Bronchial epithelial cell (primary cell): ENCODE measurements at regions not wholly inside any gene's neighbourhood (a gene's known extent, or its start where the extent isn't known, plus 50 kb on each side); places are given as distances from the start of the nearest gene placed in this dataset.

Source experiments
- DNase-seq: peaks from one replicate; pipeline ENCODE4 v3.0.0-alpha.2; 2010; ENCODE audit warnings: low read depth
- FAIRE-seq: peaks from 2 replicates; lab custom pipeline; 2011; peaks lifted over from hg19 to GRCh38; lab: Jason Lieb, UNC
- H3K27me3 ChIP-seq: 2 replicates; pipeline ENCODE4 v1.5.1; 2011; ENCODE audit warnings: low read length; ENCODE audit not compliant: control insufficient read depth, insufficient read depth
- H3K36me3 ChIP-seq: 2 replicates; pipeline ENCODE4 v1.5.1; 2011; ENCODE audit warnings: low read length; ENCODE audit not compliant: control insufficient read depth, insufficient read depth
- H3K4me3 ChIP-seq: 2 replicates; pipeline ENCODE4 v1.5.1; 2011; ENCODE audit warnings: mild to moderate bottlenecking, low read depth, low read length, control low read depth
- TF ChIP-seq, protein P1 (sequence below): IDR thresholded peaks from 2 replicates; pipeline ENCODE4 v1.5.1; 2011; ENCODE audit warnings: mild to moderate bottlenecking, moderate library complexity, low read length, control low read depth, inconsistent platforms; ENCODE audit not compliant: insufficient read depth, severe bottlenecking

DNA sequence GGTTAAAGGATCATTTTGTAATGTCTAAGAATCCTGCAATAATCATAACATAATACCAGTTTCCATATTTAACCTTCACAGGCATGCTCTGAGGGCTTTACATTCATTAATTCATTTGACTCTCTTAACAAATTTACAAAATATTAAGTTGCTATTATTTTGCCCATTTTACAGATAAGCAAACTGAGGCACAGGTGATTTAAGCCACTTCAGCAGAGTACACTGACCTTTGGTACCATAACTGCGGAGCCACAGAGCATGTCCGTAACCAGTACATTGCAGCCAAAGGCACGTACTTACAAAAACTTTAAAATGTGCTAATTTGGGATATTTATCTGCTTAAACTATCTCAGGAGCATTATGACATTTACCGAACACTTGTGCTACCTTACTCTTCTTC, 169.4 kb upstream of the MYO16 start:
- no peak for DNase-seq
- no peak overlapping the region for H3K4me3 ChIP-seq
- no peaks in the 10 kb centered on the region for H3K36me3 ChIP-seq
- no peaks in the 10 kb centered on the region for H3K27me3 ChIP-seq
- no peak for FAIRE-seq
- TF ChIP-seq, protein P1, sequence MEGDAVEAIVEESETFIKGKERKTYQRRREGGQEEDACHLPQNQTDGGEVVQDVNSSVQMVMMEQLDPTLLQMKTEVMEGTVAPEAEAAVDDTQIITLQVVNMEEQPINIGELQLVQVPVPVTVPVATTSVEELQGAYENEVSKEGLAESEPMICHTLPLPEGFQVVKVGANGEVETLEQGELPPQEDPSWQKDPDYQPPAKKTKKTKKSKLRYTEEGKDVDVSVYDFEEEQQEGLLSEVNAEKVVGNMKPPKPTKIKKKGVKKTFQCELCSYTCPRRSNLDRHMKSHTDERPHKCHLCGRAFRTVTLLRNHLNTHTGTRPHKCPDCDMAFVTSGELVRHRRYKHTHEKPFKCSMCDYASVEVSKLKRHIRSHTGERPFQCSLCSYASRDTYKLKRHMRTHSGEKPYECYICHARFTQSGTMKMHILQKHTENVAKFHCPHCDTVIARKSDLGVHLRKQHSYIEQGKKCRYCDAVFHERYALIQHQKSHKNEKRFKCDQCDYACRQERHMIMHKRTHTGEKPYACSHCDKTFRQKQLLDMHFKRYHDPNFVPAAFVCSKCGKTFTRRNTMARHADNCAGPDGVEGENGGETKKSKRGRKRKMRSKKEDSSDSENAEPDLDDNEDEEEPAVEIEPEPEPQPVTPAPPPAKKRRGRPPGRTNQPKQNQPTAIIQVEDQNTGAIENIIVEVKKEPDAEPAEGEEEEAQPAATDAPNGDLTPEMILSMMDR = no peak

DNA sequence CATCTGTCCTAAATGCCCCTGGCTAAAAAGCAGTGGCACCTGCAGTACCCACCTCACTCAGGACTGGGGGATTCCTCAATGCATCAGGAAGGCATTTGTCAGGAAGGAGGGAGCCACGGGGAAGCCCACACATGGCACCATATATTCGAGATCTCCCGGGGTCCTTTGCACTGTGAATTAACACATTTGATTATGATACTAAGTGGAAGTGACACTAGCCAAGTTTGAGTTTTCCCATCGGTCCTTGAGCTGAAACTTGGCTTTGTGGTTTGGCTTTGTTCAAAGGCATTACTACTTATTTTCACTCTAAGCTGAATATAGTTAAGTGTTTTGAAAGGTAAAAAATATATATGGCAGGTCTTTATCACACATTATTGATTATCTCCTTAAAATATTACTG, 168.7 kb upstream of the MYO16 start:
- TF ChIP-seq, protein P1 = no peak
- DNase-seq (no peak), FAIRE-seq (no peak)
- Histone ChIP-seq H3K36me3 (no peaks in the 10 kb centered on the region), H3K27me3 (no peaks in the 10 kb centered on the region), H3K4me3 (no peak overlapping the region)

DNA sequence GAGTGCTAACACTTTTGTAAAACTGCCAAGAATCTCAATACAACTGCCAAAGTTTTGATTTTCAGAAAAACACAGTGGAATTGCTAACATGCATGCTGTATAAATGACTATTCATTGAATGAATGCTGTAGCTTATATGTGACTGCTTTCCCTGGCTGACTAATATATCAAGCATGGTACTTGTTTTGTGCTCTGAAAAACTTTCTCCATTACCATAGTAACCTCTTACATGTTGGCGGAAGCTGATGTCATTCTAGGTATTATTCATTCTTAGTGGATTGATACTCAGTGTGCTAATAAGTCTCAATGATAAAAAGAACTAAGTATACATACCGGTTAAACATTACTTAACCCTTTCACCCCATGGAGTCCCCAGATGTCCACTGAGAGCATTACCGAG, 166.1 kb upstream of the MYO16 start:
- FAIRE-seq (no peak), DNase-seq (peak; percentile 98)
- Histone ChIP-seq H3K36me3 (no peaks in the 10 kb centered on the region), H3K4me3 (no peak overlapping the region), H3K27me3 (no peaks in the 10 kb centered on the region)
- TF ChIP-seq, protein P1 = no peak

DNA sequence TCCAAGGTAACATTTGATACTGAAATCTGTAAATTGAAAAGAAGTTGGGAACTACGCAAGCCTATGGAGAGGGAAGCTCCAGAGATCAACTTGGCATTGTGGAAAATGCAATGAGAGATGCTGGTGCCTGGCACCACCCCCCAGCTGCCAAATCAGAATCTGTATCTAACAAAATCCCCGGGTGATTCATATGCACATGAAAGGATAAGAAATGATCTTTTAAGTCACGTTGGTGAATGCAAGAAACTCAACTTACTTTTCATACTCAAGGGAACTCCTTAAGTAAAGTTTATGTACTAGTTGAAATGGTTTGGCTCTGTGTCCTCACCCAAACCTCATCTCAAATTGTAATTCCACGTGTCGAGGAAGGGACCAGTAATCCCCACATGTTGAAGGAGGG, 158.5 kb upstream of the MYO16 start:
- TF ChIP-seq, protein P1 = no peak
- H3K27me3 ChIP-seq = no peaks in the 10 kb centered on the region
- no peak overlapping the region for H3K4me3 ChIP-seq
- H3K36me3 ChIP-seq = no peaks in the 10 kb centered on the region
- no peak for FAIRE-seq
- DNase-seq = no peak

DNA sequence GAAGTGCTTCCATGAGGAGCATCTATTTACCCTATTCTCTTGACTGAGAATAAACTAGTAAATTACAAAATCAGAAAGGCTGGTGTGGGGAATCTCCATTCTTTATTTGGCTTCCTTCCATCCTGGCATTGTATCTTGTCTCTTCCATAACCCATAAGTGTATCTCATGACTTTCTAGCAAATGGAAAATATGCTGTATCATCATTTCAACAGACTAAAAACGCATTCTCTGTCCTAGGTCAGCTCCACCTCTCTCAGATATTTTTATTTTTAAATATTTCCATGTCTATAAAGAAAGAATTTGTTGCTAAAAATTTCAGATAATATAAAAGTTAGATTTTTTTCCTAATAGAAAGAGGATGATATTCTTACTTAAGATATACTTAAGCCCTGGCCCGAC, 154.2 kb upstream of the MYO16 start:
- no peaks in the 10 kb centered on the region for H3K36me3 ChIP-seq
- FAIRE-seq = no peak
- no peak for DNase-seq
- no peaks in the 10 kb centered on the region for H3K27me3 ChIP-seq
- H3K4me3 ChIP-seq = no peak overlapping the region
- TF ChIP-seq, protein P1 = no peak

DNA sequence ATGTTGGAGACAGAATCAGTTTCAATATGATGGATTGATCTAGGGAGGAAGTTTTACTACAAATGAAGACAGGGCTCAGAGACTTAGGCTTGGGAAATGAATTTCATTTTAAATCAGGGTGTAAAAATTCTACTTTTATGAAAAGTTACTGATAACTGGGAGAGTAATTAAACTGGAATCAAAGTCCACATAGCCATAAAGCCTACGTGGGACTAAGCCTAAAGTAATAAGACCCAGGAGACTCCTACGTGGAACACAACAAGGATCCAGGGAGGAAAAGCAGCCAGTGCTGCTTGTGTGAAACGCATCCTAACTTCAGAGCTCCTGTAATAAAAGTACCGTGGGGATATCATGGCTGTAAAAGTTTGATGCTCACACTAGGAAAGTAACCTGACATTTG, 152.0 kb upstream of the MYO16 start:
- TF ChIP-seq, protein P1 = no peak
- H3K27me3 ChIP-seq = no peaks in the 10 kb centered on the region
- no peak overlapping the region for H3K4me3 ChIP-seq
- DNase-seq = no peak
- FAIRE-seq = no peak
- H3K36me3 ChIP-seq = no peaks in the 10 kb centered on the region
